WI38 (cell line): ENCODE measurements at regions not wholly inside any gene's neighbourhood (a gene's known extent, or its start where the extent isn't known, plus 50 kb on each side); places are given as distances from the start of the nearest gene placed in this dataset.

Experiments
- H3K4me3 ChIP-seq: 2 replicates; pipeline ENCODE4 v1.5.1; 2011; ENCODE audit warnings: low read depth, mild to moderate bottlenecking, control low read depth, low read length
- TF ChIP-seq, protein P1 (sequence below): IDR thresholded peaks from 2 replicates; pipeline ENCODE4 v1.5.1; 2012; ENCODE audit warnings: low read depth, mild to moderate bottlenecking, control low read depth, low read length

DNA sequence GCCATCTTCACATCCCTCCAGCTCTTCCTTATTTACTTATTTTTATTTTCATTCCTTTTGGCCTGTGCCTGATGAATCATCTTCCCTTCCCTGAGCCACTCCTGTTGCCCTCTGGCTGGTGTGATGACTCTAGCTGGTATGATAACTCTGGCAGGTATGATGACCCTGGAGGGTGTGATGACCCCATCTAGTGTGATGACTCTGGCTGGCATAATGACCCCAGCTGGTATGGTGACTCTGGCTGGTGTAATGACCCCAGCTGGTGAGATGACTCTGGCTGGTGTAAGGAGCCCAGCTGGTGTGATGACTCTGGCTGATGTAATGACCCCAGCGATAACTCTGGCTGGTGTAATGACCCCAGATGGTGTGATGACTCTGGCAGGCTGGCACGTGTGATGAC, 426.8 kb downstream of the QKI start:
- TF ChIP-seq, protein P1, sequence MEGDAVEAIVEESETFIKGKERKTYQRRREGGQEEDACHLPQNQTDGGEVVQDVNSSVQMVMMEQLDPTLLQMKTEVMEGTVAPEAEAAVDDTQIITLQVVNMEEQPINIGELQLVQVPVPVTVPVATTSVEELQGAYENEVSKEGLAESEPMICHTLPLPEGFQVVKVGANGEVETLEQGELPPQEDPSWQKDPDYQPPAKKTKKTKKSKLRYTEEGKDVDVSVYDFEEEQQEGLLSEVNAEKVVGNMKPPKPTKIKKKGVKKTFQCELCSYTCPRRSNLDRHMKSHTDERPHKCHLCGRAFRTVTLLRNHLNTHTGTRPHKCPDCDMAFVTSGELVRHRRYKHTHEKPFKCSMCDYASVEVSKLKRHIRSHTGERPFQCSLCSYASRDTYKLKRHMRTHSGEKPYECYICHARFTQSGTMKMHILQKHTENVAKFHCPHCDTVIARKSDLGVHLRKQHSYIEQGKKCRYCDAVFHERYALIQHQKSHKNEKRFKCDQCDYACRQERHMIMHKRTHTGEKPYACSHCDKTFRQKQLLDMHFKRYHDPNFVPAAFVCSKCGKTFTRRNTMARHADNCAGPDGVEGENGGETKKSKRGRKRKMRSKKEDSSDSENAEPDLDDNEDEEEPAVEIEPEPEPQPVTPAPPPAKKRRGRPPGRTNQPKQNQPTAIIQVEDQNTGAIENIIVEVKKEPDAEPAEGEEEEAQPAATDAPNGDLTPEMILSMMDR: no peak
- H3K4me3 ChIP-seq: no peak overlapping the region

DNA sequence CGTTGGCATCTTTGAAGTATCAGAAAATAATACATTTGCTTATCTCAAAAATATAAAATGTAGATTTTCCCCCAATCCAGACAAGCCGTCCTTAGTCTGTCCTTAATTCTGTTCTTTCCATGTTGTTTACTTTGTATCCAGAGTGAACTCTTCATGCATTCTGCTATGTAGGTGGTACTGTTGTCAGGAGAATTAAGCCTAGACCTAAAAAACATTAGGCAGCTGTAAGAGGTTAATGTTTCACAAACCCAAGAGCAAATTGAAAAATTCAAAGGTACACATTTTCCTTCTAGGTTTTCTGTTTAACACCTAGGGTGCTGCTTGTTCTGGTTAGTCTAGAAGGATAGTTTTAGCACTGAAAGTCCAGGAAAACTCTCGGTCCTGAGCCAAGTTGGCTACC, 426.4 kb downstream of the QKI start:
- TF ChIP-seq, protein P1: no peak
- H3K4me3 ChIP-seq: no peak overlapping the region

DNA sequence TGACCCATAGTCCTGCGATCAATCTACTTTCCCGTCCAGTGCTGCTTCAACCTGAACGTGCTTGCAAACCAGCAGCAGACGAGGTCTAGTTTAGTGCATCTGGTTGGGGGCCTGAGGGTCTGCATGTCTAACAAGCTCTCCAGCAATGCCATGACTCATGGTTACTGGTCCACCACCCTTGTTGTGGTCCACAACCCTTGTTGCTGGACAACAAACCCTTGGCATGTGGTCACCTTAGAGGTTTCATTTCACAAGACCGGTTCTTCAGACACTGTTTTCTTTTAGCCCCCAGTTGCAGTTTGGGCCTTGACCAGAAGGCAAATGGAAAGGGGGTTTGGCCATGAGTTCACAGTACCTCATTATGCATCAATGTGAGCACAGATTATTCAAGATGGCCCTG, 424.8 kb downstream of the QKI start:
- TF ChIP-seq, protein P1: no peak
- no peak overlapping the region for H3K4me3 ChIP-seq

DNA sequence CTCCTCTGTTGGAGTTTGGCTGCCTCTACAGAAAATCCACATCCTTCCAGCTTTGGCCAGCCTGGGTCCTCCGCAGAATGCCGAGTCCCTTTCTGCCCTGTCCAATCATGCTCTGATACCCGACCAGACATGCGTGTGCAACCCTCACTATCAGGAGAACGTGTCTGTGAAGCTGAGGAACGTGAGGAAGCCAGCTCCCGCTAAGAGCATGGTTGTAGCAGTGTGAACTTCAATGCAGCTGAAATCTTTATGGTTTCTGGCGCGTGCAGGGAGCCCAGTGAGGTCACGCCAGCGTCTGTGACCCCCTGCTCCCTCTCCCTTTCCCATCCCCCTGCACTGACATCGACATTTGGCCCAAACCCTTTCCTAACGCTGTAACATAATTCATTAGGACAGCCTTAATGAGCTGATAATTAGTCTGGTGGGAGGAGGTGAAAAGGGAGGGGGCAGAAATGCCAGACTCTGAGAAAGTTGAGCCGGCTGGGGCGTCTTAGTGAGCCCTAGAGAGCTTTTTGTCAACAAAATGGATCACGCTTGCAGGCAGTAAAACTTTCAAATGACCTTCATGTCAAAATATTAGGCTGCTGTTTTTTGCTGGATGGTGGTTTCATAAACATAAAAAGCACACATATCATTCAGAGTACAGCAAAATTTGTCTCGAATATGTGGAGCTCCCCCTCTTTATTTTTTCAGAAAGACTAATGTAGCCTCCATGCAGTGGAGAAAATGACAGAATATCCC, 423.3 kb downstream of the QKI start:
- TF ChIP-seq, protein P1: no peak
- no peak overlapping the region; the same call in 1 of the 2 replicates for H3K4me3 ChIP-seq

DNA sequence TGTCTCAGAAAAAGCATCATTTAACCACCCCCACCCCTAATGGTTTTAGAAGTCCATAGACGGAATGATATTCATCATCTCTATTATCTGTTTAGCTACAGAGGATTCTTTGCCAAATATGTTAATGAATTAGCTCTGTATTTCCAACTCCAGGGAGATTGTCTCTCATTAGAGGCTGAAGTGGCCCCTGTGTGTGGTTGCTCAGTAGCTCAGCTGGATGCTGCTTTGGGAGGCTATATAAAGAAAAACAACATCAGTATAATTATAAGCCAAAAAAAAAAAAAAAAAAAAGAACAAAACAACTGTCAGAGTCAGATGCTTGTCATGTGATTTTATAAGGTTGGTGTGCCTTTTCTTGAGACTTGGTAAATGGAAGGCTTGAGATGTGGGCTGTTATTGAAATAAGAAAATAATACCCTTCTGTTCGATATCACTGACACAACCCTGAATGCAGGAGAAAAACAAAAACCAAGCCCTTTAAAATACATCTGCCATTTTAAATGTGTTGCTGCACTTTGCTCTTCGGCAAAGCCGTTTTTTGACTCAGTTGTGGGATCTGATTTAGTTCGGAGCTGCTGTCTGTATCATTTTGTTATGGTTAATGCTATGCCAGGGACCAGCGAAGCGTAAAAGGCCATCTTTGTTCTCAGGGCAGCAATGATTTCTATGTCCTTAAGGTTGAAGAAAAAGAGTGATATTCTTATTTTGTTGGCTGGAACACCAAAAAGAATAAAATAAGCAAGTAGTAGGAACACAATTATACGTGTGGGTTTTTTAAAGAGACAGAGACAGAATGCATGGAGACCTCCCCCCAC, 422.6 kb downstream of the QKI start:
- H3K4me3 ChIP-seq: no peak overlapping the region
- TF ChIP-seq, protein P1: no peak

DNA sequence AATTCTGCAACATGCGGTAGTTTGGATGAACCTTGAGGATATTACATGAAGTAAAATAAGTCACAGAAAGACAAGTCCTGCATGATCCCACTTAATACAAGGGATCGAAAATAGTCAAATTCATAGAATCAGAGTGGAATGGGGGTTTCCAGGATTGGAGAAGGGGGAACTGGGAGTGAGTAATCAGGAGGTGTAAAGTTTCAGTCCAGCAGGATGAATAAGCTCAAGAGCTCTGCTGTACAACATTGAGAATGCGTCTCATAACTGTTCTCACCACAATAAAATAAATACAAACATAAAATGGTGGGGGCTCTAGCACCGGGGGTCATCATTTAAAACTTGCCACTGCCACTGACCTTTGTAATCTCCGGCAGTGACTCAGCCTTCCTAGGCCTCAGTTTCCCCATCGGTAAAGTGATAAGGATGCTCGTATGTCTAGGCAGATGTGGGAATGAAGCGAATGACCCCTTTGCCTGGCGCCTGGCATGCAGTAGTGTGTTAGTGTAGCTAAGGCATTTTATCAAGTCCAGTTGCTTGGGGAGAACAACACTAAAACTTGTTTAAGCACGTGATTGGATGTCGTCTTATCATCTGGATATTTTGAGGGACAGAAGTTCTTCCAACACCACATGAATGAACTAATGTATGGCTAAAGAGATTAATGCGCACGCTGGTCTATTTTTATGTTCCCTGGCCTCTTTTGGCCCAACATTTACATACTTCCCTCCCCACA, 421.1 kb downstream of the QKI start:
- TF ChIP-seq, protein P1: no peak

More for the DNA sequence above, 421.1 kb downstream of the QKI start:
- no peak overlapping the region for H3K4me3 ChIP-seq
